ENCODE measurements at regions not wholly inside any gene's neighbourhood (a gene's known extent, or its start where the extent isn't known, plus 50 kb on each side); places are given as distances from the start of the nearest gene placed in this dataset.

DNA sequence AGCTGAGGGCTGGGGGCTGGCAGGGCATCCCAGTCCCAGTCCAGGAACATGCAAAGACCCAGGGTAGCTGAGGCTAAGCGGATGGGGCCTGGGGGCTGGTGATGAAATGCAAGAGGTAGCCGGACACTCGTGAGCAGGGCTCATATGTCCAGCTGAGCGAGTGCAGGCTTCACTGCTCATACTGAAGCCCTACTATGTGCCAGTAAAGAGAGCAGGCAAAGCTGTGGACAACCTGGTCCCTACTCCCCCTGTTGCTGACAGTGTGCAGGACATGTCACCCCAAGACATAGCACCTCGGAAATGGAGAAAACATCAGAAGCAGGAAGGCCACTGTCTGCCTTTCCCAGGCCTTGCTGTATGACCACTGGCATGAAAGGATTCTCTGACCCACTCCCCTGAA lies 122.4 kb upstream of the STX18 start:
- Histone ChIP-seq H3K79me2 (no peaks in the 10 kb centered on the region), H3K27ac (no peak overlapping the region), H3K4me2 (no peak overlapping the region), H3K4me1 (ENCODE audit: insufficient read depth) (peaks cover 12% of the 10 kb centered on the region), H3K9me3 (ENCODE audit: low read depth) (no peaks in the 10 kb centered on the region), H2AFZ (no peak overlapping the region), H3K9me2 (replicated peaks; ENCODE audit: insufficient read depth) (no peaks in the 10 kb centered on the region), H4K20me1 (ENCODE audit: insufficient read depth, poor library complexity, severe bottlenecking) (no peaks in the 10 kb centered on the region), H3K4me3 (no peak overlapping the region), H3K27me3 (no peaks in the 10 kb centered on the region), H3K36me3 (replicated peaks; ENCODE audit: insufficient read depth, low read depth) (no peaks in the 10 kb centered on the region)
- WGBS (ENCODE audit: low lambda C conversion rate, missing lambda C conversion rate), result 93% methylated on average over 5 of the region's 5 CpGs
- no peak for DNase-seq (ENCODE audit: low spot score)
- TF ChIP-seq, protein P1, sequence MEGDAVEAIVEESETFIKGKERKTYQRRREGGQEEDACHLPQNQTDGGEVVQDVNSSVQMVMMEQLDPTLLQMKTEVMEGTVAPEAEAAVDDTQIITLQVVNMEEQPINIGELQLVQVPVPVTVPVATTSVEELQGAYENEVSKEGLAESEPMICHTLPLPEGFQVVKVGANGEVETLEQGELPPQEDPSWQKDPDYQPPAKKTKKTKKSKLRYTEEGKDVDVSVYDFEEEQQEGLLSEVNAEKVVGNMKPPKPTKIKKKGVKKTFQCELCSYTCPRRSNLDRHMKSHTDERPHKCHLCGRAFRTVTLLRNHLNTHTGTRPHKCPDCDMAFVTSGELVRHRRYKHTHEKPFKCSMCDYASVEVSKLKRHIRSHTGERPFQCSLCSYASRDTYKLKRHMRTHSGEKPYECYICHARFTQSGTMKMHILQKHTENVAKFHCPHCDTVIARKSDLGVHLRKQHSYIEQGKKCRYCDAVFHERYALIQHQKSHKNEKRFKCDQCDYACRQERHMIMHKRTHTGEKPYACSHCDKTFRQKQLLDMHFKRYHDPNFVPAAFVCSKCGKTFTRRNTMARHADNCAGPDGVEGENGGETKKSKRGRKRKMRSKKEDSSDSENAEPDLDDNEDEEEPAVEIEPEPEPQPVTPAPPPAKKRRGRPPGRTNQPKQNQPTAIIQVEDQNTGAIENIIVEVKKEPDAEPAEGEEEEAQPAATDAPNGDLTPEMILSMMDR (IDR thresholded peaks at IDR 0.05; ENCODE audit: poor library complexity), result no peak
- TF ChIP-seq EZH2phosphoT487 (IDR thresholded peaks at IDR 0.05; ENCODE audit: low read depth, severe bottlenecking, unreplicated experiment) (no peak), EZH2 (IDR thresholded peaks at IDR 0.05; ENCODE audit: borderline replicate concordance) (no peak)

DNA sequence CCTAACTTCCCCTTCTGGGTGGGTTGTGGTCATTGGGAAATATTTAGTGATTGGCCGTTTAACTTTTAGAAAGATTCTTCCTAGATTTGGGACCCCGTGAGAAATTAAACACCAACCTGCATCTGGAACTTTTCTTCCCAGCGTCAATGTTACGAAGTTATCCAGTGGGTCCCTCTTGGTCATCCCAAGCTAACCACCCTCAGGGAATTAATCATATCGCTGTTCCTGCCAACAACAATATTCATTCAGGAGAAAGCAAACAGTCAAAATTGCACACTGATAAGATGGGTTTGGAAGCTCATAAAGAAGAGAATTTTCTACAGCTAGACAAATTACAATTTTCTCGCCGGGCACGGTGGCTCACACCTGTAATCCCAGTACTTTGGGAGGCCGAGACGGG lies 121.2 kb upstream of the STX18 start:
- Histone ChIP-seq H2AFZ (no peak overlapping the region), H3K4me1 (ENCODE audit: insufficient read depth) (peaks cover 12% of the 10 kb centered on the region), H3K4me2 (no peak overlapping the region), H3K9me3 (ENCODE audit: low read depth) (no peaks in the 10 kb centered on the region), H3K27me3 (no peaks in the 10 kb centered on the region), H3K4me3 (no peak overlapping the region), H3K36me3 (replicated peaks; ENCODE audit: insufficient read depth, low read depth) (no peaks in the 10 kb centered on the region), H3K79me2 (no peaks in the 10 kb centered on the region), H3K9me2 (replicated peaks; ENCODE audit: insufficient read depth) (no peaks in the 10 kb centered on the region), H3K27ac (no peak overlapping the region), H4K20me1 (ENCODE audit: insufficient read depth, poor library complexity, severe bottlenecking) (no peaks in the 10 kb centered on the region)
- no peak for TF ChIP-seq EZH2phosphoT487 (IDR thresholded peaks at IDR 0.05; ENCODE audit: low read depth, severe bottlenecking, unreplicated experiment)
- 93% methylated on average over 10 of the region's 10 CpGs for WGBS (ENCODE audit: low lambda C conversion rate, missing lambda C conversion rate)
- DNase-seq (ENCODE audit: low spot score), result no peak

DNA sequence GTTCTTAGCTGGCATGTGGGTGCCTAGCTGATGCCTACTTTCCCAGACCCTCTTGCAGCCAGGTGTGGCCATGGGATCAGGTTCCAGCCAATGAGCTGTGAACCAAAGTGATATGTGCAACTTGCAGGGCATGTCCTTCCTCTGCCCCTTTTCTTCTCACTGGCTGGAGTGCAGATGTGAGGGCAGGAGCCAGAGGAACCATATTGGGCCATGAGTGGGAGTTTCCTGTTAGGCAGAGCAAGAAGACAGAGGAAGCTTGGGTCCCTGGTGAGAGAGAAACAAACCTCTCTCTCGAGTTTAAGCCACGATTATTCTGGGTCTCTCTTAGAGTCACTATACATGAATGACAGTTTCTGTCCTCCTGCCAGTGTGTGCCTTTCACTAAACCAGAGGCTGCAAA lies 120.4 kb upstream of the STX18 start:
- Histone ChIP-seq H3K9me2 (replicated peaks; ENCODE audit: insufficient read depth) (no peaks in the 10 kb centered on the region), H3K36me3 (replicated peaks; ENCODE audit: insufficient read depth, low read depth) (no peaks in the 10 kb centered on the region), H3K9me3 (ENCODE audit: low read depth) (no peaks in the 10 kb centered on the region), H3K4me3 (no peak overlapping the region), H3K27me3 (no peaks in the 10 kb centered on the region), H2AFZ (no peak overlapping the region), H3K4me1 (ENCODE audit: insufficient read depth) (peaks cover 7% of the 10 kb centered on the region), H3K79me2 (no peaks in the 10 kb centered on the region), H3K4me2 (no peak overlapping the region), H4K20me1 (ENCODE audit: insufficient read depth, poor library complexity, severe bottlenecking) (no peaks in the 10 kb centered on the region), H3K27ac (no peak overlapping the region)
- TF ChIP-seq EZH2phosphoT487 (IDR thresholded peaks at IDR 0.05; ENCODE audit: low read depth, severe bottlenecking, unreplicated experiment), result no peak
- no peak for TF ChIP-seq EZH2 (IDR thresholded peaks at IDR 0.05; ENCODE audit: borderline replicate concordance)
- TF ChIP-seq, protein P1 (IDR thresholded peaks at IDR 0.05; ENCODE audit: poor library complexity), result no peak
- no peak for DNase-seq (ENCODE audit: low spot score)
- 85% methylated on average over 2 of the region's 2 CpGs for WGBS (ENCODE audit: low lambda C conversion rate, missing lambda C conversion rate)

DNA sequence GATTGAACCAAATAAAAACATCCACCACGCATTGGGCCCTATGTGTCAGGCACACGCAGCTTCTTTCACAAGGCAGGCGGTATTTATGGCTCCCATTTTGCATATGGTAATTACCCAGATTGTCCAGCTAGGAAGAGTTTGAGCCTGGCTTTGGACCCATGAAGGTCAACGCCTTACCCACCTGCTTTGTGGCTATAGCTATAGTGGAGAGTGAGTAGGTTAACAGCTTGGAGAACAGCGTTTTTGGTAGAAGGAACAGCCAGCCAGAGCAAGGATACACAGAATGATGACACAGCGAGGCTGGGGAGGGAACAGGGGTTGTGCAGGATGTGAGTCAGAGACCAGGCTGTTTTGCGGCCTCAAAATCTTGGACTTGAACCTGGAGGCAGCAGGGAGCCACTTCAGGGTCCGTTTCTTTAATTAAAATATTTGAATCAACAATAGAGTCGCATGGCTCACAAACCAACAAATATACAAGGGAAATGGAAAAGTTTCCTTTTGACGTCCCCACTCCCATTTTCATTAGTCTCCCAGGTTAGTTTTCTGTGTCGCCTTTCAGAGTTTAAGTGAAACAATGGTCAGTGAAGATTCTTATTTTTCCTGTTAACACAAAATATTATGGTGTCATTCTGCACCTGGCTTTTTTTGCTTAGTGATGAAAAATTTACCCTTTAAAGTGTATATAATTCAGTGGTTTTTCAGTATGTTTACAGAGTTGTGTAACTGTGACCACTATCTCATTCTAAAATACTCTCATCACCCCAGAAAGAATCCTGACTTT lies 118.2 kb upstream of the STX18 start:
- Histone ChIP-seq H3K9me2 (replicated peaks; ENCODE audit: insufficient read depth) (no peaks in the 10 kb centered on the region), H3K4me2 (no peak overlapping the region), H3K36me3 (replicated peaks; ENCODE audit: insufficient read depth, low read depth) (no peaks in the 10 kb centered on the region), H3K4me1 (ENCODE audit: insufficient read depth) (no peaks in the 10 kb centered on the region), H3K27me3 (no peaks in the 10 kb centered on the region), H3K9me3 (ENCODE audit: low read depth) (no peaks in the 10 kb centered on the region), H4K20me1 (ENCODE audit: insufficient read depth, poor library complexity, severe bottlenecking) (no peaks in the 10 kb centered on the region), H2AFZ (no peak overlapping the region), H3K27ac (no peak overlapping the region), H3K4me3 (no peak overlapping the region), H3K79me2 (no peaks in the 10 kb centered on the region)
- TF ChIP-seq EZH2phosphoT487 (IDR thresholded peaks at IDR 0.05; ENCODE audit: low read depth, severe bottlenecking, unreplicated experiment) (no peak), EZH2 (IDR thresholded peaks at IDR 0.05; ENCODE audit: borderline replicate concordance) (no peak)
- TF ChIP-seq, protein P1 (IDR thresholded peaks at IDR 0.05; ENCODE audit: poor library complexity), result no peak
- DNase-seq (ENCODE audit: low spot score), result no peak
- 77% methylated on average over 11 of the region's 11 CpGs for WGBS (ENCODE audit: low lambda C conversion rate, missing lambda C conversion rate)

All from hepatocyte (in vitro differentiated cells).